NCI-H2227 treated with DMSO at 0.1 percent for 48 hours (cell line): ENCODE measurements at regions not wholly inside any gene's neighbourhood (a gene's known extent, or its start where the extent isn't known, plus 50 kb on each side); places are given as distances from the start of the nearest gene placed in this dataset.
A peak's percentile ranks its signal among the peaks of the same experiment; 100 is the strongest.

Source experiments
- DNase-seq: peaks from one replicate; lab custom pipeline; 2025; lab: John Stamatoyannopoulos, UW

- no peak for DNase-seq
Measured at GRCh38 chr13:59121507-59121906, 1042.2 kb downstream of the DIAPH3 start.

GRCh38 chr13:59126474-59126873 lies 1037.3 kb downstream of the DIAPH3 start:
- DNase-seq: no peak

- DNase-seq: no peak
Measured at GRCh38 chr13:59133903-59134302, 1029.8 kb downstream of the DIAPH3 start.

- no peak for DNase-seq
Measured at GRCh38 chr13:59144700-59145099, 1019.0 kb downstream of the DIAPH3 start.

GRCh38 chr13:59145381-59145780 lies 1018.3 kb downstream of the DIAPH3 start:
- DNase-seq: no peak

GRCh38 chr13:59157181-59157580 lies 1006.5 kb downstream of the DIAPH3 start:
- DNase-seq: no peak

GRCh38 chr13:59166174-59166573 lies 997.6 kb downstream of the DIAPH3 start:
- no peak for DNase-seq

- DNase-seq: no peak
Measured at GRCh38 chr13:59172076-59172475, 991.7 kb downstream of the DIAPH3 start.

GRCh38 chr13:59176775-59177174 lies 987.0 kb downstream of the DIAPH3 start:
- DNase-seq: no peak

GRCh38 chr13:59178344-59178743 lies 985.4 kb downstream of the DIAPH3 start:
- no peak for DNase-seq

- DNase-seq: peak; percentile 50
Measured at GRCh38 chr13:59182241-59182640, 981.5 kb downstream of the DIAPH3 start.

GRCh38 chr13:59197397-59197796 lies 966.3 kb downstream of the DIAPH3 start:
- DNase-seq: no peak

GRCh38 chr13:59201841-59202240 lies 961.9 kb downstream of the DIAPH3 start:
- no peak for DNase-seq

GRCh38 chr13:59203855-59204254 lies 959.9 kb downstream of the DIAPH3 start:
- no peak for DNase-seq

GRCh38 chr13:59205501-59205900 lies 958.2 kb downstream of the DIAPH3 start:
- no peak for DNase-seq

GRCh38 chr13:59208405-59209195 lies 955.1 kb downstream of the DIAPH3 start:
- DNase-seq: no peak

GRCh38 chr13:59210543-59210942 lies 953.2 kb downstream of the DIAPH3 start:
- DNase-seq: no peak

GRCh38 chr13:59211606-59212005 lies 952.1 kb downstream of the DIAPH3 start:
- DNase-seq: no peak

GRCh38 chr13:59229401-59229800 lies 934.3 kb downstream of the DIAPH3 start:
- DNase-seq: no peak

GRCh38 chr13:59229861-59230260 lies 933.9 kb downstream of the DIAPH3 start:
- no peak for DNase-seq

- peak; percentile 70 for DNase-seq
Measured at GRCh38 chr13:59230484-59231264, 933.1 kb downstream of the DIAPH3 start.

GRCh38 chr13:59236309-59236919 lies 927.3 kb downstream of the DIAPH3 start:
- DNase-seq: peak; percentile 40

- no peak for DNase-seq
Measured at GRCh38 chr13:59236944-59237343, 926.8 kb downstream of the DIAPH3 start.
